SKM-1 treated with dmso at 0.1 percent for 144 hours (cell line): ENCODE measurements at regions not wholly inside any gene's neighbourhood (a gene's known extent, or its start where the extent isn't known, plus 50 kb on each side); places are given as distances from the start of the nearest gene placed in this dataset.

Experiments
- DNase-seq: peaks from one replicate; lab custom pipeline; 2025; ENCODE audit not compliant: unreplicated experiment; lab: John Stamatoyannopoulos, UW

DNA sequence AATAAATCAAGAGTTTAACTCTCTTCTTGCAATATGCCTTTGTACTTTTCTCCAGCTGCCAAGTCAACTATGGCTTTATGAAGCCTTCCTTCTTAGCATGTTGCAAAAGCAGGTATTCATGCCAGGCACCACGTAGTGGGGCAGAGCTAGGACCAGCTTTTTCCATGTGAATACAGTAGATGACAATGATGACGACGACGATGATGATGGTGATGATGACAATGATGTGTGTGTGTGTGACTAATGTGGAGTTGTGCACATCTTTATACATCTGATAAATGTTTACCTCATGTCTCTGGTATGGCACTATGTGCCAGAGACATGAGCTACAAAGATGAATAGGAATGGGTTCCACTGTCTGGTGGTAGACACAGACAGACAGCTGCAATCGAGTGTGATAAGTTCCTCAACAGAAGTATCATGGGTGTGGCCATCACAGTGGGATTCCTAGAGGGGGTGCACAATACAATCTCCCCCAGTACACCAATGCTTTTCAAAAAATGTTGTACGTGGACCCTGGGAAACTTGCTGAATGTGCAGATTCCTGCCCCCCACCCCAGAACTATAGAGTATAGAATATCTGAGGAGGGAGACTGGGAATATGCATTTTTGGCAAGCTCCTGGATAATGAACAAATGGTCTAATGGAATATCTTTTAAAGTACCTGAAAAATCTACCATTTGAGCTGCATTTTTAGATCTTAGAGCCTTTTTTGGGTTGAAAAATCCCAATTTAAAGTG lies 183.4 kb downstream of the ABCC12 start:
- DNase-seq, result no peak

DNA sequence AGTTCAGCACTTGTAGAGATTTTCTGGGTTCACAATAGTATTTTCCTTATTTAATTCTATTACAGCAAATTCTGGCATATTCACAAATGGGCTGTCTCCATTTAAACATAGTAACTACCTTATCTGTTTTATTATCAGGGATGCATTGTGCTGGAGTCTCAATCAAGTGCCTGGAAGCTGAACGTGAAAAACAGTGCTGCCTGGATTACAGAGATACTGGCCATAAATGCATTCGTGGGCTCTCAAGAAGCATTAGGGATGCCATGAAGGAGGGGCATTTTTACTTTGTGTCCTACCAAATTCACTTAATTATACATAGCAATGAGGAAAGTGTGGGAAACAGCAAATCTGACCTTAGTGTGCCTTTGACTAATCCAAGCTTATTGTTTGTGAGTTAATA lies 184.6 kb downstream of the ABCC12 start:
- no peak for DNase-seq

DNA sequence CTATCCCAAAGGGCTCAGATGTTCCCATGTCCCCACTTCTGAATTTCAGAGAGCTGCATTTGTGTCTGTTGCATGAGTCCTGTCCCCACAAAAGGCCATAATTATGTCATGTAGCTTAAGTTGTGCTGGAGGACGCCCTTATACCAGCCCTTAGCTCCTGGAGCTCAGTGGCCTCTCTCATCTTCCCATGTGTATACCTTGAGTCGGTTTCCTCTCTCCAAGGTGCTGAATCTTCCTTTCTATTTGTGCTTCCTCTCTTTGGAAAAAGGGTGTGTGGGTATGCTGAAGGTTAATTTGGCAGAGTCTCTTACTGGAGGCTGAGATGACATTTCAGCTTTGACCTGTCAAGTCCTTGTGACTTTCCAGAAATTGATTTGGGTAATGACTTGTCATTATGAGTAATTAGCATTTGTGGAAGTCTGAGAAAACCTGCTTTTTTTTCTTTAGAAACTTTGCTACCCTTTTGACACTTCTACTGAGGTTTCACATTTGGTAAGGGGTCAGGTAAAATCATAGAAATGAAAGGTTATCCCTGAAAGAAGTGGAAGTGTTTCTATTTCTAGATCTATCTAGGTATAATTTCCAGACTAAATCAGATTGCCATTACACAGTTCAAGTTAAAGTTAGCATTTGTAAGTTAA lies 185.4 kb downstream of the ABCC12 start:
- DNase-seq, result no peak

DNA sequence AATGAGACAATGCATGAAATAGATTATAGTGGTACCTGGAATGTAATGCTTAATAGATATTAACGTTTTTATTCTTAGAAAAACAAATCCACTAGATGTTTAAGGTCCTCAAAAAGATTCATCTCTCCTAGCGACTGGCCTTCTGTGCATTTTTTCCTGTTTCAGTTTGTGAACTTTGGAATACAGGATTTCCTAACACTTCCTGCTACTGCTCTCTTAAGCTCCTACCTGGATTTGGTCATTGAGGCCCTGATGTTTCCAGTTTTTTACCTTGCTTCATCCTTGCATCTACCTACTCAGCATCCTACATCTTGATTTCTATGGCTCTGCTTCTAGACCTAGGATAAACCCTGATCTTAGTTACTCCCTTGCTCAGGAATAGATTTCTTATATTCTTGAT lies 188.4 kb downstream of the ABCC12 start:
- DNase-seq, result no peak

DNA sequence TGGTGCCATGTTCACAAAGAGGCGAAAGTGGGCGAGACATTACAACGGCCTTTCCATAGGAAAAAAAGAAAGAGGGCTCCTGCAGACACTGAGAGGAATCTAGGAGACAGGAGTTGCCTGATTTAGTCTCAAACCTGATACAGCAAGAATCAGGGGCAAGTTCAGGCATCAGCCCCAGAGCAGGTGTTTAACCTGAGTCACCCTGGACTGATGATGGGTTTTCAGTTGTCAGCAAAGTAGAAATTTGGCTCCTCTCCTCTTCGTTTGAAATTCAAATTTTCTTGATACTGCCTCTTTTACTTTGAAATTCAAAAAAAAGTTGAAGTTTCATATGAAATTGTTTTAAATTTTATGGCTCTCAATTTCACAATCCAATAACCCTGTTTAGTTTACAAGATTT lies 189.5 kb downstream of the ABCC12 start:
- no peak for DNase-seq

DNA sequence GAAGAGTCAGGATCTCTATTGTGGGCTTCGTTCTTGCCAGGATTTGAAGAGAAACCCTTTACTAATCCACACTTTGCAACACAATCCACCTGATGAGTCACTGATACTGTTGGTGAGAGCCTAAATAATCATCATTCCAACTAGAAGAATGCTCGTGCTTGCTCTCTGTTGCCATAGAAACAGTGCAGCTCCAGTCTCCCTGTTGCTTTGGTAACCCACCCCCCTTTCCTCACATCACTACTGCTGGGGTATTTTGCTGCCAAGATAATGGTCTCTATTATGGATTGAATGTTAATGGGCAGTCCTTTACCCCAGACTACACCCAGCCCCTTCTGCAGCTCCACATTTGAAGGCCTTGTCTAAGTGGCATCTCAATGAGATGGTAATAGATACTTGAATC lies 190.4 kb downstream of the ABCC12 start:
- no peak for DNase-seq

DNA sequence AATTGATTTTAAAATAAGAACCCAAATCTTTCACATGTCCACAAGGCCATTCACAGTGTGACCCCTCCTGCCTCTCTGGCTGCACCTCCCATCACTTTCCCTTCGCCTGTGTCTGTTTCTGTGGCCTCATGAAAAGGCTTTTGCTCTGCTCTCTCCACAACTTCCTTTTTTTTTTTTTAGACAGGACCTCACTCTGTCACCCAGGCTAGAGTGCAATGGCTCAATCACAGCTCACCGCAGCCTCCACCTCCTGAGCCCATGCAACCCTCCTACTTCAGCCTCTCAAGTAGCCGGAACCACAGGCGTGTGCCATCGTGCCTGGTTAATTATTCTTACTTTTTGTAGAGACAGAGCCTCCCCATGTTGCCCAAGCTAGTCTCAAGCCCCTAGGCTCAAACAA lies 197.1 kb downstream of the ABCC12 start:
- no peak for DNase-seq

DNA sequence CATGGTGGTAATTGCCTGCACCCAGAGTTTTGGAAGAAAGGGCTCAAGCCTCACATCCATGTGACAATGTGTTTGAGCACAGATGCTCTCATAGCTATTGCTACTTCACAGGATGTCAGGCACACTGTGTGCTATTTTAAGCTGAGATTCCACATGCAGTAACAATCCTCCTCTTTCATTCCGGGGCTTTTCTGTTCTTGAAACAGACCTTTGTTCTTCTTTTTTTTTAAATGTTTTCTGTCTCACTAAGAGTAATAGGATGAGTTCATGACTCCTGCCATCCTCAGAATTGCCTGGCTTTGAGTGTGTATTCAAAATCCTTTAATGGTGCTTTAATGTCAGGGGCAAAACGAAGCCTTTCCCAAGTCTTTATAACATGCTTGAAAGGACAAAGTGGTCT lies 198.9 kb downstream of the ABCC12 start:
- DNase-seq, result no peak

DNA sequence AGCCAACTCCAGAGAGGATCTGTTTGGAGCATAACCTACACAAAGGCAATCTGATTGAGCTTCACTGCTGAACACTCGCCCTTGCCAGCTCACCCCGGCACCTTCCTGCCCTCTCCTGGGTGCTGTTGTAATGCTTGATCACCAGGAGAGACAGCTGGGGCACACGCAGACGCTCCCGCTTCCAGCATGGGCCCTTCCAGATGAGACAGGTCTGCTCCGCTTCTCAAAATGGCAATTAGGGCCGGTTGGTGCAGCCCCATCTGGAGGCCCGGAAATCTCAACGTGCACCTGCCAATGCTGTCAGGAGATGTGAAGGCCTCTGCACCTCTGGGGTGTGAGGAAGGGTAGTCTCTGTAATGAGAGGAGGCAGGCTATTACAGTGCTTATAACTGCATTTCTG lies 206.1 kb downstream of the ABCC12 start:
- no peak for DNase-seq

DNA sequence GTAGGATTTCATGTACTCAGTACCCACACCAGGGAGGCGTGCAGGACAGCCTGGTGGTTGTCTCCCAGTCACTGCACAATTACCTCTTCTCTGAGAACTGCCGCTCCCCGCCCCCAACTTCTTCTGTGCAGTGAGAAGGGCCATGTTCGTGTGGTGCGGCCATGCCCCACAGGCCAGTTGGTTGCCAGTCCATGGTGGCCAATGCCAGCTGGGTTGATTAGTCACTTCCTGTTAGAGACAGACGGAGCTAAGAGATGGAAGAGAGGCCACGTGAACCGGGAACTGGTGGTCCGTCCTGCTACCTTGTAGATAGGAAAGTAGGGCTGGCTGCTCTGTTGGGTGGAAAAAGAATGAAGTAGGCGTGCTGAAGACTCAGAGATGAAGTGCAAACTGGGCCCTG lies 206.5 kb downstream of the ABCC12 start:
- no peak for DNase-seq

DNA sequence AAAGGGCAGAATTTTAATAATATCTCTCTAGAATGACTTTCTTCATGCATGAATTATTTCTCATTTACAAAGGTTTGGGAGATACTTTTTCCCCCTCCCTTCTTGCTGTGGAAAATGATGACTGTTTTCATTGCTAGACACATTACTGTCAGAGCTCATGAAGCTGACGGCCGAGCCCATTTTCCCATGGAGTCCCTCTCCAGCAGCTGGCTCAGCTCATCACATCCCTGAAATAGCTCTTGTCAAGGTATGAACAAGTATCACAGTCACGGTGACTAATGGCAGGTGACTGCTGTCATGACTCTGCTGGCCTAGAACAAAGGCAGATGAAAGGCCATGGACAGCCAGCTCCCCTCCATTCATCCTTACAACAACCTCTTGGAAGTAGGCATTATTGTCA lies 208.1 kb downstream of the ABCC12 start:
- DNase-seq, result no peak

DNA sequence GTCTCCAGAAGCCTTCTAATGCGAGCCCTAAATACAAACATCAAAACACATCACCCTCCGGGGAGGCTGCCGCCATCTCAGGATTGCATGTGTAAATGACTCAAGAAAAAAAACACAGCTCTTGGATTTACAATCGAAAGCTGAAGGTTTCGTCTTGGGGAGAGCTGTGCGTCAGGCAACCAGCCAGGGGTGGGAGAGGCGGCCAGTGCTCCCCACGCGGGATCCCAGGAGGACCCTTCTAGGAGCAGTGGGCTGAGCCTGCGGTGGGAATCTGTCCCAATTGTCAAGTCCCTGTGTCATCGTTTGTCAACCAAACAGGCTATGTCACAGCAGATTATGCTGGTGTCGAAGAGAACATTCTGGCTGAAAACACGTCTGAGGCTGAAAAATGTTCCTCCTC lies 209.7 kb downstream of the ABCC12 start:
- no peak for DNase-seq

DNA sequence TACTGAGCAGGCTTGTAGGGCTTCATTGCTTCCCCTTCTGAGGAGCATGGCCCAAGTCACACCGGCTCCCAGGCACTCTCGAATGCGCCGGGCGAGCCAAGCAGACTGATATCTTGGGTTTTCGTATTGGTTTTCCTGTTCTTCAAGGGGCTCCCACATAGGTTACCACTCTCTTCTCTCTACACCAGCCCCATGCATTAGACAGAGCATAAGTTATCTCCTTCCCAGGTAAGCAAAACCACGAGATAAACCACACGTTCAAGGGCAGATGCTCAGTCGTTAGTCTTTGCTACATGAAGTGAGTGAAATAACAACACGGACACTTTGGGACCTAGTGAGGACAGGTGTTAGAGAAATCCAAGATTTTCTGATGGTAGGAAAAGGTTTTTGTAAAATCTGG lies 211.2 kb downstream of the ABCC12 start:
- no peak for DNase-seq

DNA sequence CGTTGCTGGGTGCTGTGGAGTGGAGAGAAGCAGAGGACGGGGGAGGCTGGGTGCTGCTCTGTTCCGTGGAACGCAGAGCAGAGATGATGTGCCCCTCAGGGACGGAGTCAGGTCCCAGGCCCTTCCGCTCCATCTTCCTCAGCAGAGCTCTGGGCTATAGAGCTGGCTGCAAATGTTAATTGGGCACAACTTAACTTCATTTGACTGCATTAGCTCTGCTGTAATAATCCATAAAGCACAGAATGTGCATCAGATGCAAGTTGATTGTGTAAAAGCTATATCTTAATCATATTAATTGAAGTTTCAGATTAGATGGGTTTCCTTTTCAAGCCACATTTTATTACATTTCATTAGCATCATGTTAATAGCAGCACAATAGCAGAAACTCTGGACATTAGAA lies 212.6 kb downstream of the ABCC12 start:
- DNase-seq, result no peak

DNA sequence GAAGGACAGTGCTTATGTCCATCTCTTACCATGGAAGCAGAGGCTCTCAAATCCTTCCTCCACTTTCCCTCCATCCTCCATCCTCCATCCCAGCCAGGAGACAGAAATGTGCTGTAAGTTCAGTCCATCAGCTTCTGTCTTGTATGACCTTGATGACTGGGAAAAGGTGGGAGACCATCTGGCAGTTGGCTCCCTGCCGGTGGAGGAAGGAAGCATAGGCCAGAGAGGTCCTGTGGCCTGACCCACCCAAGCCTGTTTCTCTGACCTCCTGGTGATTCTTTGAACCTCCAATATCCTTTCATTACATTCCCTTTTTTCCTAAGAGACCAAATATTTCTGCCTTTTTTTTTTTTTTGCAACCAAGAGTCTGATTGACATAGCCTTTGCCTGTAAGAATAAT lies 215.3 kb downstream of the ABCC12 start:
- no peak for DNase-seq

DNA sequence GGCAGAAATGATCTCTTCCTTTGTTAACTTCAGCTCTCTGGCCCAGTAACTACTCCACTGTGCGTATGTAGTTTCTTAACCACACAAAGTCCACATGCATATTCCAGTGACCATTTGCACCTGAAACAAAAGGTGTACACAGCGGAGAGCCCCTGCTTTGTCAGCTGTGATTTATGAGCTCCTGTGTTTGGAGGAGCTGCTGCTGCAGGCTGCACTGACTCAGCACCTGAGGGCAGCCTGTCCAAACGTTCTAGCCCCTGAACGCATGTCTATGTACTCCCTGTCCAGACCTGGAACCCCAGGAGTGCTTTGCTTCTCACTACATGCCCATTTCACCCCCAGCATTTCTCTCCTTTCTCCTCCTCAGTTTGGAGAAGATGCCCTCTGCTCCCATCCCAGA lies 216.1 kb downstream of the ABCC12 start:
- no peak for DNase-seq

DNA sequence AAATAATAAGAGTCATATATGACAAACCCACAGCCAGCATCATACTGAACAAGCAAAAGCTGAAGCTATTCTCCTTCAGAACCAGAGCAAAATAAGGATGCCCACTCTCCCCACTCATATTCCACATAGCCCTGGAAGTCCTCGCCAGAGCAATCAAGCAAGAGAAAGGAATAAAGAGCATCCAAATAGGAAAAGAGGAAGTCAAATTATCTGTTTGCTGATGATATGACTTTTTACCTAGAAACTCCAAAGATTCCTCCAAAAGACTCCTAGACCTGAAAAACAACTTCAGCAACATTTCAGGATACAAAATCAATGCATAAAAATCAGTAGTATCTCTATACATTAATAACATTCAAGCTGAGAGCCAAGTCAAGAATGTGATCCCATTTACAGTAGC lies 217.5 kb downstream of the ABCC12 start:
- DNase-seq, result no peak

DNA sequence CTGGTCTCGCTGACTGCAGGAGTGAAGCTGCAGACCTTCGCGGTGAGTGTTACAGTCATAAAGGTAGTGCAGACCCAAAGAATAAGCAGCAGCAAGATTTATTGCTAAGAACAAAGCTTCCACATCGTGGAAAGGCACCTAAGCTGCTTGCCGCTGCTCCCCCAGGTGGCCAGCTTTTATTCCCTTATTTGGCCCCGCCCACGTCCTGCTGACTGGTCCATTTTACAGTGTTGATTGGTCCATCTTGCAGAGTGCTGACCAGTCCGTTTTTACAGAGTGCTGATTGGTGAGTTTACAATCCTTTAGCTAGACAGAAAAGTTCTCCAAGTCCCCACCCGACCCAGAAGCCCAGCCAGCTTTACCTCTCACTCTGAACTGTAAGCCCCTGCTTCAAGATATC lies 227.8 kb downstream of the ABCC12 start:
- no peak for DNase-seq

DNA sequence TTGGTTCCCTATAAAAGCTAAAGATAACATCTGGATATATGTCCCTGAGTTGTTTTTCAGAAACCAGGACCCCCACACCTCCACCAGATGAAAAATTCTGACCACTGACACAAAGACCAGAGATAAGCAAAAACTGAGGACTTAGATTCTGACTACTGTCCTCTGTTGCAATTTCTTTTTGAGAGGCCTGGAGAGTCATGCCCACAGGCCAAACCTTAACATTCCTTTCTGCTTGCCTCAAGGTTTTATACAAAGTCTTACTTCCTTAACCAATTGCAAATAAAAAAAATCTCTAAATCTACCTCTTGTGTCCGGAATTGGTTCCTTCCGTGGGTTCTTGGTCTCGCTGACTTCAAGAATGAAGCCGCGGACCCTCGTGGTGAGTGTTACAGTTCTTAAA lies 228.5 kb downstream of the ABCC12 start:
- DNase-seq, result no peak

DNA sequence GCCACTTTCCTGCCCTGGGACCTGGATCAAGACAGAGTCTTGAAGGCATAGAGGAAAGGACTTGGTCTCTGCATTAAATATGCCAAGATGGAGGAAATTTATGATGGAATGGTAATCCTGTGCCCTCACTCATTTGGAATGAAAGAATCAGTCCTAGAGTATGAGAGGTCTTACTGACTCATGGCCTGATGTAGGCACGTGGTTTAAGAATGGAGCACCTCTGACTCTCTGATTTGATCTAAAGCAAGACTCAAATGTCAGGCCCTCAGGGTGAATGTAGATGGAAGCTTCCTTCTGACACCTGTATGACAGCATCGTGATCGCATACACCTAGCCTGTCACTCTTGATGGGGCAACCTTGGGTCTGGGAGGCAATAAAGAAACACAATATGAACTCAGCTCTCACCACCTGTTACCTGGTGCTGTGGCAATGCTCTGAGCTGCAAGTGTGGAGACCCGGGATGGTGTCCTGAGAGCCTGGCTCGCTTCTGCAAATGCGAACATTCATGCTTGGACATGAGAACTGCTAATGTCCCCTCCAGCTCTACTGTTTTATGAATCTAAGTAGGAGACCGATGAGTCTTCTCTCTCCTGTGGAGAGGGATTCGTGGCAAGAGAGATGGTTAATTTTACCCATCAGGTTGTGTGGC lies 229.9 kb downstream of the ABCC12 start:
- no peak for DNase-seq

DNA sequence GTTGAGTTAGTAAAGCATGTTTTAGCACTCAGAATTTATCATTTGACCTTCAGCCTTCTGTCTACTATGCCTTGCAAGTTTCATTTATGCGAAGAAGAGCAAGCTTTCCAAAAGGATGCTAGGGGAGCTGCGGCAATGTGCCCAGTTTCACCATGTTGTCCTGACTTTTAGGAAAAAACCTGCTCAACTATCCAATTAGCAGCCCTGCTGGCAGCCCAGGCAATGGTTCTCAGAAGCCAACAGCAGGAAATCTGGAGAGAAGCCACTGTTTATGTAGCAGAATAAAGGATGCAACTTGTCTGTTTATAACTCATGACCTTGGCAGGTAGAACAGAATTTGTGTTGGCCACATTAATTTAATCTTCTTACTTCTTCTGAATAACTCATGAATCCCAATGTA lies 230.8 kb downstream of the ABCC12 start:
- DNase-seq, result no peak

DNA sequence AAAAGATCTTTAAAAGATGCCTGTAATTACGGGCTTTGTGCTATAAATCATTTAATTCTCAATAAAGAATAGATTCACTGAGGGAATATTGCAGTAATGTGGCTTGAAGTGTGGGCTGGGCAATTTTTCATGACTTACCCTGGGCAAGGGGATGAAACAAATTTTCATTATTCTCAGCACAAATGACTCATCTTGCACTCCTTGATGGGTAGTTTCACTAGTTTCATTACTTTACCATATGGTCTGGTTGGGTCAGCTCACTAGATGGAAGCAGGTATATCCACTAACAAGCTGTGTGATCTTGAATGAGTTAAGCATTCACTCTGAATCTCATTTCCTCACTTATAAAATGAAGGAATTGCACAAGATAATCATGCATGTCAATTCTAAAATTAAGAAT lies 234.3 kb downstream of the ABCC12 start:
- DNase-seq, result no peak

DNA sequence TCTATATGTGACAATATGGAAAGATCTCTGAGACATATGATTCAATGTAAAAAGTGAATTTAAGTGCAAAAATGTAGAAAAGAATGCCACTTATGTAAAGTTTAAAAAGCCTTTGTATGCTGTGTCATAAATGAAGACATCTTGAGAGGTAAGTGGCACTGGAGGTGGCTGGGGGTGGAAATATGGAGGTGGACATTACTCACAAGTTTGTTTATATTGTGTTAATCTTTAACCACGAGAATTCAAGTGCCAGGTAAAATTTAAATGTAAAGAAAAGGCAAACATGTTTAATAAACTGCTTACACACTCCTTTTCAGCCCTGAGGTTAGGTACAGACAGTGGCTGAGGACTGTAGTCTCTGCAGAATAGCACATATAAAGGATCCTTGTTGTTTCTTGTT lies 235.1 kb downstream of the ABCC12 start:
- no peak for DNase-seq
